GM19452 (cell line): ENCODE measurements at regions not wholly inside any gene's neighbourhood (a gene's known extent, or its start where the extent isn't known, plus 50 kb on each side); places are given as distances from the start of the nearest gene placed in this dataset.
"Not testable (repeated sequence)": the region's sequence is repeated elsewhere in the genome, so short reads cannot be mapped to it uniquely, and the experiment has no call there.

Experiments used
- ATAC-seq: cut with Tn5 transposase; IDR thresholded peaks from one replicate; pipeline ENCODE4 v1.9.1; 2021; ENCODE audit not compliant: unreplicated experiment

DNA sequence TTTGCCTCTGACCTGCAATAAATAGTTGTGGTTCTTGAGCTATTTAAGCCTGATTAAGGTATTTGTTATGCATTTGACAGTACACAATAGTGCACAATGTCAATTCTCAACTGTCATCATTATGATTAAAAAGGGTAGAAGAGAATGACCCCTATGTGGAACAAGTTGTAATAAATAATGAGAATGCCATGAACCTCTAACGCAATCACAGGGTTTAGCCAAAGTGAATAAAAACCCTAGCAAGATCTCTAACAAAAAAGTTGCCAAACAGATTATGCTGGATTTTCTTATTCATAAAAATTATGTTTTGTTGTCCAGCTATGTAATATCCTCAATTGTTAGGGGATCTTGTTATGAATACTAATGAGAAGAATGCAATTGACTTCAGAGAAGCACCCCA is 387.4 kb downstream of the GPAT3 start:
- ATAC-seq, result no peak

DNA sequence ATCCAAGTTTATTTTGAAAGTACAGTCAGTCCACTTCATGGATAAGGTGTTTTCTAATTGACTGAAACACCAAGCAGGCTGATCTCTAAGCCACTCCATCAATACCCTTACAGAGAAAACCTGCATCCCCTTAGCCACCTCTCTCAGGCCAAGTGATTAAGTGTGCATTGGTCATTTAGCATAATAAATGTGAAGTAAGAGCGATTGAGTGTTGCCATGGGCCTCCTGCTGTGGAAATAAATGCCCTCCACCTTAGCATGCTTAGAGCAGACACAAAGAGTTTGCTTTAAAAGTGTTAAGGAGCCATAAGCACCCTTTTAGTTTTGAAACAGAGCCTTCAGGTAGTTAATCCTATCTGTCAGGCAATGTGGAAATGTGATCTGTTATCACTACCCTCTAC is 386.5 kb downstream of the GPAT3 start:
- ATAC-seq, result no peak

DNA sequence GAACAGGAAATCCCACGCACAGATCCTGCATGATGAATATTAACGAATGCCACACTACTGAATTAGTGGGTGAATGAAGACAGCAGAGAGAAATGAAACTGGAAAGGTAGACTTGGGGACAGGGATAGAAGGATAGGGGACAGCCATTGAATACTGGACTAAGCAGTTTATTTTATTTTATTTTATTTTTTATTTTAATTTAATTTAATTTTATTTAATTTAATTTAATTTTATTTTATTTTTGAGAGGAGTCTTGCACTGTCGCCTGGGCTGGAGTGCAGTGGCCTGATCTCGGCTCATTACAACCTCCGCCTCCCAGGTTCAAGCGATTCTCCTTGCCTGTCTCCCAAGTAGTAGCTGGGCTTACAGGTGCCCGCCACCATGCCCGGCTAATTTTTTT is 385.2 kb downstream of the GPAT3 start:
- ATAC-seq, result no peak

DNA sequence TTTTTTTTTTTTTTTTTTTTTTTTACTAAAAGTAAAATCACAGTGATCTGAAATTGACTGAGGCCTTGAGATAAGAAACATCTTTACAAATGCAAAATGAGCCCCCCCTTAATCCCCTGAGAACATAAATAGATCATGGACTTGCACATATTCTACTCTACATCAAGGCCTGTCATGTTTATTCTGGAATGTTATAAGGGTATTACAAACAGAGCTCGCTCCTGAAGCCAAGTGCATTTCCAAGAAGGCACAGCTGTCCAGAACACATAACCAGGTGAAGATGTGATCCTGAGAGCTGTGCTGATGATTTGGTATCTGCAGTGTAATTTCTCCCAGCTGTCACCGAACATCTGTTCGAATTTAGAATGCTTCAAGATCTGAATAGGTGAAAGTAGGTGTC is 384.5 kb downstream of the GPAT3 start:
- no peak for ATAC-seq

DNA sequence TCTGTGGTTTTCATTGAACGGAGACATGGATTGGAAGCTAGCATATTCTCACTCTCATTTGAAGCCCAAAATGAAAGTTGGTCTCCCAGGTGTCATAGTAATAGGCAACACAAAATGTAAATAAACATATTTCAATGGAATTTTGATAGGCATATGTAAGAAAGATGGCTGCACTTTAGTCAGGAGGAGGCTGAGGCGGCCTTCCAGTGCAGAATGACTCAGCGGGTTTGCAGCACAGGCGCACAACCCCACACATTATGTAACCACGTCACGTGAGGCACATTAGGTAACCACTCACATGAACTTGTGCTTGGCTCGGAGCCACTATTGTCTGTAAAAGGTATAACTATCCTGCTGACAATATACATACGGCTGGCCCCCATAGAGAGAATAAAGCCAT is 381.7 kb downstream of the GPAT3 start:
- no peak for ATAC-seq

DNA sequence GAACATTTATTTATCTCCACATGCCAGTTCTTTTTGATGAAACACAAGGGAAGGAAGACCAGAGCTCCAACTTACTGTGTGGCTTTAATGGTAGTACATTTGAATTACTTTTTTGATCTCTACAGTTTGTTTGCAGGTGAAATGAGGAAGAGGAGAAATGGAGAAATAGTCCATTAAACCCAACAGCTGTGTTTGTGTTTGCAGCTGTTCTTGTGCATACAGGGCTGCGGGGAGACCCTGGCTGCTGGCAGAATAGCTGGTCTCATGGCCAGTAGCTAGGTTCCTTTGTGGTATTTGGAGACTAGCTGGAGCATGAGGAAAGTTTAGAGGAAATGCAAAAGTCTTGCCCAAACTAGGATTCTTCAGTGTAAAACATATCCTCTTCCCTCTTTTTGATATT is 374.8 kb downstream of the GPAT3 start:
- no peak for ATAC-seq

DNA sequence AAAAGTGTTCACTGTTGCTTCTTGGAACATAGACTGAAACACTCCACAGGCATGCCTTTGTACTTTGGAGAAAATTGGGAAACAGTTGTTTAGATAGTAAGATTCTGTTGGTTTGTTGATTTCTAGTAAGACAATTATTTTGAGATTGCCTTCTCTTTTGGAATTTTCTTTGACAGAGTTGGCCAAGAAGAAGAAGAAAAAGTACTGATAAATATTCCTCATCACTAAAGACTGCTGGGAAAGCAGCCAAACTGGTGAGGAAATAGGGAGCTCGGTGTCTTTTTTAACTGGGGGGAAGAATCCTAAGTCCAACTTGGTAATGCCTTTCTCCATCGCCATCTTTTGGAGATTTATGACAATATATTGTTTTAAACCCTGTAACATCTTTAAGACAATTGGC is 370.7 kb downstream of the GPAT3 start:
- ATAC-seq, result no peak

DNA sequence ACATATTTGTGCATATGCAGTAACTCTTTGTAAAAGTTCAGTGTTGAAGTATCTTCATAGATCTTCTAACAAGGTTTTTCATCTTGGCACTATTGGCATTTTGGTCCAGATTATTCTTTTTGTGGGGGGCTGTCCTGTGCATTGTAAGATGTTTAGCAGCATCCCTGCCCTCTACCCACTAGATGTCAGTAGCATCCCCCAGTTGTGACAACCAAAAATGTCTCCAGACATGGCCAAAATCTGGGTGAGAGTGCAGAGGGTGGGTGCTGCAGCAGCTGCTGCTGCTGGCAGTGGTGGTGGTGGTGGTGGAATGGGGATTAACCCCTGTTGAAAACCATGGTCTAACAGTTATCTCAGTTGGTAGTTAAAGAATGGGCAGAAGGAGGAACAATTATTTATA is 370.0 kb downstream of the GPAT3 start:
- ATAC-seq, result no peak

DNA sequence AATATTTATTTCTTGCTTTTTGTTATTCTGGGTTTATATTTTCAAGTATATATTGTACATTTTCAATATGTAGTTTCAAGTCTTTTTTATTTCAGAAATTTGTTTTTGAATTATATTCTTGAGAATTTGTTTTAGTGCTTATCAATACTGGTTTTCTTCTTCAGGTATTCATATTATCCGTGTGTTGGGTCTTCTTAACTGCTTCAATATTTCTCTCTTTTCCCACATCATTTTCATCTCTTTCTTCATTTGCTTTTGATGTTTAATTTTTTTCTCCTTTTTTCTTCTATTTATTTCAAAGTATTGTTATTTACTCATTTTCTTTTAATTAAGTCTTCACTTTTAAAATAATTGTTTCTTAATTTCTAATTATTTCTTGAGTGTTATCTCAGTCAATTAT is 367.8 kb downstream of the GPAT3 start:
- not testable (repeated sequence) for ATAC-seq

DNA sequence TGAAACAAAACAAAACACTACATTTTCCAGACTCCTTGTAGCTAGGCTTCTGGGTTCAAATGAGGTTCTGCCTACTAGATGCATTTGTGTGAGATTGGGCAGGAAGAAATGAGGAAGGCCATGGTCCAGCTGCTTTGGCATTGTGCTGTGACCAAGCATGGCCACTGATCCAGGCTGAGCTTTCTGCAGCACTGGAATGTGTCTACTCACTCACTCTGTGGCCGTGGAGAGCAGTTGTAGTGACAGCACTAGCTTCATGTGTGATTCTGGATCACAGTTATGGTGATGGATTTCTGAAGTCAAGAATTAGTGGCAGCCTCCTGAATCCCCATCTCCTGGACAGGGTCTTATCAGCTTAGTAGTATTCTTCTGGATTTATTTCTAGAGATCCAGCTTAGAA is 358.9 kb downstream of the GPAT3 start:
- no peak for ATAC-seq

DNA sequence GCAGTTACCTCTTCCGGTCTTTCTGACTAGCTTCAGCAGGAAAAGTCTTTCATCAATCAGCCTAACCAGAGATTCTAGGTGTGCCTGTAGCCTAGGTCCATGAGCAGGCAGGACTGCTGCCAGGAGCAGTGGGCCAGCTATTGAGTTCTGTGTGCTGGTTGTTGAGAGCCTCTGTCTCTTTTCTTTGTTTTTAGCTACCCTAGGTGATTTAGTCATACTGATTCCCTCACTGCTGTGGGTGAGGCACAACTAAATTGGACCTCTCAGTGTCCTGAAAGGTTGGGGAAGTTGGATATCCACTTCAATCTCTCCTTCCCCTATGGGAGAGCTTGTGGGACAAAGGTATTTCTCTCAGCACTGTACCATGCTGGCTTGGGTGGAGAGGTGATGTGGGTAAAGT is 354.9 kb downstream of the GPAT3 start:
- no peak for ATAC-seq

DNA sequence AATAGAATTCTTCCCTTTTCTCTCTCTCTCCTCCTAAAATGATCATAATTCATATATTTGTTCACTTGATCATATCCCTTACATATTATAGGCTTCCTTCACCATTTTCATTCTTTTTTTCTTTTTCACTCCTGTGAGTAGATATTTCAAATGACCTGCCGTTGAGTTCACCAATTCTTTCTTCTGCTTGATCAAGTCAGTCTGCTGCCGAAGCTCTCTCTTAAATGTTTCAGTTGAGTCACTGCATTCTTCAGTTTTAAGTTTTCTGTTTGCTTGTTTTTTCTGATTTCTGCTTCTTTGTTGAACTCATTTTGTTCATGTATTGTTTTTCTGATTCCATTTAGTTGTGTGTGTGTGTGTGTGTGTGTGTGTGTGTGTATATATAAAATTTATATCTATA is 354.3 kb downstream of the GPAT3 start:
- ATAC-seq, result no peak

DNA sequence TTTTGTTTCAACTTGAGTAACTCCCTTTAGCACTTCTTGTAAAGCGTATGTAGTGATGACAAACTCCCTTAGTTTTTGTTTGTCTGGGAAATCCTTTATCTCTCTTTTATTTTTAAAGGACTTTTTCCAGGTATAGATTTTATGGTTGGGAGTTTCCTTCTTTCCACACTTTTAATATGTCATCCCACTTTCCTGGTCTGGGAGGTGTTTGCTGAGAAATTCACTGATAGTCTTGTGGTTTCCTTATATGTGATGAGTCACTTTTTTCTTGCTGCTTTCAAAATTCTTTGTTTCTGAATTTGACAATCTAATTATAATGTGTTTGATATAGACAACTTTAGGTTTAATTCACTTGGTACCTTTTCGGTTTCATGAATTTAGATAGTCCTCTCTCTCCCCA is 353.9 kb downstream of the GPAT3 start:
- ATAC-seq, result no peak

DNA sequence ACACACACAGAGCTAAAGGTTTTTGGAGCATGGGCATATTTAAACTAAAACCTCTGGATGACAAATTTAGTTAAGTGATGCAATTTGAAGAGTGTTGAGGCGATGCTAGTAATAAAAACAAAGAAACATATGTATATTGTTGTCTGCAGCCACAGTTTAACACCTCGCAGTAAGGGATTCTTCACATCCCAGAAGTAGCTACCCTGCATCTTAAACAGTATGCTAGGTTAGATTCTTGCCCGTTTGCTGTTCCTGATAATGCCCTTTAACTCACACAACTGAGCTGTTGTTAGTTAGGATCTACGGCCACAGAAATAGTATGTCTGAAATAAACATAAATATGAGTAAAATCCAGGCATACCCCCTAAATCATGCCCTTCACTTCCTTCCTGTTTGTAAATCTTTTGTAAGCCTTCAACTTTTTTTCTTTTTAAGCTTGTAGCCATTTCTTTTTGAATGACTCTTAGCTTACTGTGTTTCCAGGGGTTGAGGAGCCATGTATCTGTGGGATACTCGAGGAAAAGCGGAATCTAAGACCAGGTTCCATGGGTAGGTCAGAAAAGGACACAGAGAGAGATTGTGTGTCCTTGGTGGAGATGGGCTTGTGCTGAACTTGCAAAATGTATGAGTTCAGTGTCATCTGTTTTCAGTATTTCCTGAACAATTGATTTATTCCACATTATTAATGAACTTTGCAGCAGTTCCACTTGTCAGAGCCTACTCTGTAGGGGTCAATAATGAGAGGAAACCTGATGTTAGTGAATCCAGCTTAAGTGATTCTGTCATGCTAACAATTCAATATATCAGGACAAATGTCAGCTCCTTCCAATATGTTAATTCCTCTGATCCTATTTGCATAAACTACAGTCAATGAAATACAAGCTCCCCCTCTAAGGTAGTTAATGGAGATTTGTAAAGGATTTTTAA is 349.6 kb downstream of the GPAT3 start:
- ATAC-seq, result no peak

DNA sequence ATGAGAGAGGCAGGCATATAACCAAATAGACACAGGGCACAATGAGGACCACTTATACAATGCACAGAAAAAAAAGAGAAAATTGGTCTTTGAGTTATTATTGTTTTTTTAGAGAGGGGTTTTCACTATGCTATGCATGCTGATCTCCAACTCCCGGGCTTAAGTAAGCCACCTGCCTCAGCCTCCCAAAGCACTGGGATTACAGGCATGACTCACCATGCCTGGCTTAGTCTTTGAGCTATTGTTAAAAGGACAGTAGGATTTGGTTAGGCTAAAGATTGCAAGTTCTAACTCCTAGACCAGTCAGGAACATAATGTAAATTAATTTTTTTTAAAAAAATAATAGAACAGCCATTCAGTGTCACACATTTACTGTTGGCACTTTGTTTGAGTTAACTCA is 340.1 kb downstream of the GPAT3 start:
- no peak for ATAC-seq

DNA sequence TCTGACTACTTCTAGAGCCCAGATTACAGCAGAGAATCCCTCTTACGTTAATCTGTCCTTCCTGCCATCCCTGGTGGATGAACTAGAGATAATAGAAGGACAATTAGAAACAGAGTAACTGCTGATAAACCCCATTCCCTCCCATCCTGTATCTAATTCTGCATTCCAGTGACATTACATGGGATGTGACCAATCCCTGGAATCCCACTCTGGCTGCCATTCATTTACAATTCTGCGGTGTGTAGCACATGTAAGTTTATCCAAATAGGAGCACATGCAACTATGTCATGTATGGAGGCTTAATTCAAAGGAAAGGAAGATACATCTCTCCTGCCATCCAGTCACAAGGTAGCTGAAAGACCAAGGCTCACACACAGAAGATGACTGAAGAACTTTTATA is 339.5 kb downstream of the GPAT3 start:
- ATAC-seq, result no peak

DNA sequence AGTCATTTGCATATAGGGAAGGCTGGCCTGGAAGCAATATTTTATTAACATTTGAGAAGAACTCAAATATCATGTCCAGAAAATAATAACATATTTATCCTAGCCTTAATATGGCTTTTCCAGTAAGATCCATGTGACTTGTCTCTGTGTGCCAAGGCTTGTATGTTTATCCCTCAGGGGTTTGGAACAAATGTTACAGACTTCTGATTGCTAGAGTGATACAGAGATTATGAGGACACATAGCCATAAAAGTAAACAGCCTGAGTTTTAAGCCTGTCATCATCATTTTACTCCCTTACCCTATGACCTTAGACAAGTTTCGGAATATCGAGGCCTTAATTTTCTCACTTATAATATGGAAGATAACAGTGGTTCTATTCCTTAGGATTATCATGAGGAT is 338.1 kb downstream of the GPAT3 start:
- ATAC-seq, result no peak

DNA sequence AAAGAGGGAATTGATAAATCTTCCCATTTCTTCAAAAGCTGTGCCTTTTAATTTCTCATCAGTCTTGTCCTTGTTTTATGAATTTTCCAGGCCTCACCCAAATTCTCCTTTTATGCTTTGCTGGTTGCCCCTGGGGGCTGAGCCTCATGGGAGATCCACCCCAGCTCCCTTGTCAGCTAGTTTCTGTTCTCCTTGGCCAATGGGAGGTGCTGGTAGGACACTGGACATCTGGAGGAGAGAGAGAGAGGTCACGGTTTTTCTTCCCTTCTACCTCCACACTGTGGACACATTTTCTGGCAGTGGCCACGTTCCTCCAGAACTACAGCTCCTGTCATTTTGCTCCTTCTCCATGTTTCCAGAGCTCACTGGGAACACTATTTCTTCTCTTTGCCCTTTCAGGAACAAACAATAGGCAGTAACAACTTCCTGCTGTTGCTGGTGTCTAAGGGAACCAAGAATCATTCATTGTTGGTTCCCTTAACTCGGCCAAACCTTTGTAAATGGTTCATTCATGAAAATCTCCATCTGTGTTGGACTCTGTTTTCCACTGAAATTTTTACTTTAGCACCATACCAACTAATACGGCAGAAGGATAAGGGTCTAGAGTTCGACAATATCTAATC is 334.5 kb downstream of the GPAT3 start:
- no peak for ATAC-seq

DNA sequence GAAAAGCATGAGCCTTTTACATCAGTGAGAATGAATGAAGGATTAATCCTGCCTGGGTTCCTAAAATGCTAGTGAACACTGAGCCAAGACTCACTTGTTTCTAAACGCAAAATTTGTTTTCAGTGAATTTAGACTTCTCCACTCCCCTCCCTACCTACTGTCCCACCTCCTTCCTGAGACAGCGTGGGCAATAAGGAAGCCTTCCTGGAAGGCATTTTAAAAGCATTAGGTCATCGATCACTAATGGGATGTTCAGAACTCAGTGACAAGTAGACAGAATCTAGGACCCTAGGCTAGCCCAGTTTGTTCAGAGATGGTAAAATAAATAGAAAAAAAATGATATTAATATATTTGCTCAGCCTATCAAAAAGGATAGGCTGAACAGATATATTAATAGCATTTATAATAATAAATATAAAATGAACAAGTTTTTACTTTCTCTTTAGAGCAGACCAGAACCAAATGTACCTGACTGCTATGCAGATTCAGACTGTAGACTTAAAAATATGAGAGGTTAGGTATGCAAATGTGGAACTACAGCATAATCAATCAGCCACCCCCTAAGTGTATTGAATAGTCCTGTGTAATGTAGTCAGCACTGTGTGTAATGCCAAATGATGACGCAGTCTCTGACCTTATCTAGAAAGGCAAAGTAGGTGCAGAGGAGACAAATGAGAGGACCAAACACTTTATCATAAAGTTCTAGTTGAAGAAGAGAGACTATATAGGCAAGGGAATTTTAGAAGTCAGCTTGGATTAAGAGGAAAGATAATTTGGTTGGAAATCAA is 331.1 kb downstream of the GPAT3 start:
- no peak for ATAC-seq

DNA sequence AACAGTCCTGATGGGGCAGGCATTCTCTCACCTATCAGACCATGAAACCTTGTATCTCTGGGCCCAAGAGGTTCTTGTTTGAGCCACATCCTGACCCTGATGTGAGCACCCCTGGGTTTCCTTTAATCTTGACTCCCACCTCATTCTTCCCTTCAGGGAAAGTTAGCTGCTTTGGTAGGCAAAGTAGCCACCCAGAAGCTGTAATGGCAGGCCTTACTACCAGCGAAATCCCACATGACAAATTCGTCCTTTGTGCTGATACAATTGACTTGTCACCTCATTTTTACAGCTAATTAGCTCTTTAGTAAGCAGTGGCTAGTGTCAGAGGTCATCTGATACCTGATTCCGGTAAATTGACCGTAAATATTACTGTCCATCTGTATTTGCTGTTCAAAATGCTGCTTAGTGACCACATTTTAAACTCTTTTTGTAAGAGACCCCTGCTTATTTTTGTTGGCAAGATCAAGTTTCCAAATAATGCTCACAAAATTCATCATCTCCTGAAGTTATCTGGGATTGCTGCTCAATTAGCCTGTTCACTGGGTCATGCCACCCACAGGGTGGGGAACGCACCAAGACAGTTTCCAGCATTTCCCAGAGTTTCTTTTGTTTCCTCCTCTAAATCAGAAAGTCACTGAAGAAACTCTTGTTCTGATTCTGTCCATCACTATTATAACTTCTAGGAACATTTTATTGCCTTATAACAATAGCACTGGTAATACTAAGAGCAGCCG is 329.7 kb downstream of the GPAT3 start:
- ATAC-seq, result no peak

DNA sequence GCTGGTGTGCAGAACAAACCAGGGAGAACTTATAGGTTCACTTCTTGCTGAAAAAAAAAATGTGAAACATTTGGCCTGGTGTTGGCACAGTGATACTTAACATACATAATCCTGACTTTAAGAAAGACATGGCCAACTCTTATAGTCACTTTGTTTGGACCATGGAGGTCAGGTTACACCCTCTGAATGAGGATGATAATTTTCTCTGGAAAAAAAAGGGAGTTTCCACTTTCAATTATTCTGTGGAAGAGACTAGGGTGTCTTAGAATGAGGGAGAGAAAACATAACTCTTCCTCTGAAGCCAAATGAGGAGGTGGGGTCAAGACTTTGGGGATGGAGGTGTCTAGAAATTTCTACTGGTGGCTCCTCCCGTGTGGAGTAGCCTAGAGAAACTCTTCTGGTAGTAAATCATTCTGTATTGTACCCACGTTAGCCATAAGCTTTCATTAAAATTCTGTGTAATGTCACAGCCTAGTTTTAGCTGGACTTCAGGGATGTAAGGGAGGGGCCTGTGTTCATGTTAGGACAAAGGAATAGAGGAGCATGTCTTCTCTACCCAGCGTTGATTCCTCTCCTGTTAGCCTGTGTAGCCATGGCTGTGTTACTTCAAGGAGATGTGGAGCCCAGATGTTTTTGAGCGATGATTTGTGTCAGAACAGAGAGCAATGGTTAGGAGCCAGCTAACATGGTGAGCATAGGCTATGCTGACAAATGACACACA is 328.3 kb downstream of the GPAT3 start:
- no peak for ATAC-seq
